Myocyte (in vitro differentiated cells): ENCODE measurements at regions not wholly inside any gene's neighbourhood (a gene's known extent, or its start where the extent isn't known, plus 50 kb on each side); places are given as distances from the start of the nearest gene placed in this dataset.
"Not testable (repeated sequence)": the region's sequence is repeated elsewhere in the genome, so short reads cannot be mapped to it uniquely, and the experiment has no call there.

Experiments used
- DNase-seq: peaks from one replicate; pipeline ENCODE4 v3.0.0-alpha.2; 2012; ENCODE audit warnings: low read depth

DNA sequence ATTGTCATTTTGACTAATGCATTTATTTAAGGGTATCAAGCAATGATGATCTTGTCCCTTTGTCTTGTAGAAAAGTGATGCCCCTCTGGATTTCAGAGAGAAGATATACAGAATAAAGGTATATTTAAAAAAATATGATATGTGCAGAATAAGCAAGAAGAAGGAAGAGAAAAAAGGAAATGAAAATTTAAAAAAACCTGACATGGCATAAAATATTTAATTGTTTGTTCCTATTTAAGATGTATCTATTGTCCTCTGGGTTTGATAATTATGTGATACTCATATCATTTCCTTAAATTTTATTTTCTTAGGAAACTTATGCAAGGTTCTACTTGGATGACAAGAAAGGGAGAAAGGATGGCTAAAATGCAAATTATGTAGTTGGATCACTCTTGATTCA lies 983.7 kb upstream of the CDH6 start:
- no peak for DNase-seq

DNA sequence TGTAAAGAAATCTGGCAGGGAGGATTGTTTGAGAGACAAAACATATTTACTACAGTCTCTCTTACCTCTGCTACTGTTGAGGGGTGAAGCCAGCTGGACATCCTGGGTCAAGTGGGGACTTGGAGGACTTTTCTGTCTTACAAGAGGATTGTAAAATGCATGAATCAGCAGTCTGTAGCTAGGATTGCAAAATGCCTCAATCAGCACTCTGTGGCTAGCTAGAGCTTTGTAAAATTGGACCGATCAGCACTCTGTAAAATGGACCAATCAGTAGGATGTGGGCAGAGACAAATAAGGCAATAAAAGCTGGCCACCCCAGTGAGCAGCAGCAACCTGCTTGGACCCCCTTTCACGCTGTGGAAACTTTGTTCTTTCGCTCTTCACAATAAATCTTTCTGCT lies 995.8 kb upstream of the CDH6 start:
- no peak for DNase-seq

DNA sequence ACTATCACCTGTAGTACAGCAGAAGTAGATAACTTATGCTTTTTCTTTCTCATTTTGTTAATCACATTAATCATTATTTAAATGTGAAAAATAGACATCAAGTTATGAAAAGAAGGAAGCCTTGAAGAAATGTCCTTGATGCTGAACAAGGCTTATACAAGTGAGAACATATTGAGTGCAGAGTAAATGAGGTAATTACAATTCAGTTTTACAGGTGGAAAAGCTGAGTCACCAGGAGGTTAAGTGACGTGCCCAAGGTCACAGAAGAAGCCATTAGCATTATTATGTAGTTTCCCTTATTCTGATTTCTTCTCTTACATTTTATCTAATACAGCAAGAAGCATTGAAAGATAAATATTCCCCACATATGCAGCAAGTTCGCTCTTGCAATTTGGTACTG lies 998.5 kb upstream of the CDH6 start:
- no peak for DNase-seq

DNA sequence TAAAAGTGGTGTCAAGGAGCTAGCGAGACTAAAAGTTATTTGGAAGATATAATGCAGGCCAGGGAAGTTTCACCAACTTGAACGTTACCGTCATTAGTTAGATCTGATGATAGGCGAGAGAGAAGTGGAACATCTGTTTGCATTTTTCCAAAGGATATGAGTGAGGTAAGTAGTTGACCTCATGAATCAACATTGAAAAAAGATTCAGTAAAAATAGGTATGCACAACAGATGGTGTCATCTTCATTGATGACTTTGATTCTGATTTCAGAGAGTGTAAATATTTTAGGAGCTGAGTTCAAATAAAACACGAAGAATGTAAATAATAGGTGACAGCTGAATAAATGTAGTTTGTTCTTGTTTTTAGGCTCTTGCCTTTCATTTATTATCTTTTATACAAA lies 998.9 kb upstream of the CDH6 start:
- no peak for DNase-seq

DNA sequence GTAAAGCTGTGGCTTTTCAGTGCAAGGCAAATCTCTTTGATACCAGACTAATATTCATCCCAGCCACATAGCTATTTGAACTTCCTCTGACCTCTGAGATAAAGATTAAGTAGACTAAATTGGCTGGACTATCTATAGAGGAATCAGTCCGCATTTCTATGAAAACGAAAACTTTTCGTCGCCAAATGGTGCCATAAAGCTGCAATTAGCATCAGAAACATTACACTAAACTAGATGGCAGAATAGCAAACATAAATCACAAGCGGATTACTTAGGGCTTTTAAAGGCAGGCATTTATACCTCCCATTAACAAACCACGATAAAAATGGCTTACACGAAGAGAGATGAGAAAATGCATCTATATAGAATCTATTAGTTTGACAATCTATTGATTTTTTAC lies 1009.7 kb upstream of the CDH6 start:
- DNase-seq, result no peak

DNA sequence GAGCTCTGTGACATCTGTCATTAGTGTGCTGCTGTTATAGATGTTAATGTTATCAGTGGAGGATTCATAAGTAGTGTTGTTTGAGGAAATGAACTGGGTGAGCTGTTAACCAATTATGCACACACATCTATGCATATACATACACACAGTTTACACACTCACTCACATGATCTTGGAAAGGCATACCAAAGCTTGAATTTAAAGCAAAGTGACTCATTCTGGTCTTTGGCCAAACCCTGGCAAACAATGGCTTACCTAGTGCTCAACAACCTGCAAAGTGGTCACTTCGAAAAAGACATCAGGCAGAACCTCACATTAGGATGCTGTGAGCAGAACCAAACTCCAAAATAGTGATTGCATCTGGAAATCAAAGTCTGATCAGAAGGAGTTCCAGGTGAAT lies 1037.3 kb upstream of the CDH6 start:
- no peak for DNase-seq

DNA sequence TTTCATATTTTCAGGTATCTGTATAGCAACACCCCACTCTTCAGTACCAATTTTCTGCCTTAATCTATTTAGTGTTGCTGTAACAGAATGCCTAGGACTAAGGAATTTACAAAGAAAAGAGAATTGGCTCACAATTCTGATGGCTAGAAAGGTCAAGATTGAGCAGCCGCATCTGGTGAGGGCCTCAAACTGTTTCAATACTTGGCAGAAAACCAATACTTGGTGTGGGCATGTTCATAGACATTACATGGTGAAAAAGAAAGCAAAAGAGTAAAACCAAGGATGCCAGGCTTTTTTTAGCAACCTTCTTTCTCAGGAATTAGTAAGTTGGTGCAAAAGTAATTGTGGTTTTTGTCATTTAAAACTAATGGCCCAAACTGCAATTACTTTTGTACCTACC lies 1041.1 kb upstream of the CDH6 start:
- no peak for DNase-seq

DNA sequence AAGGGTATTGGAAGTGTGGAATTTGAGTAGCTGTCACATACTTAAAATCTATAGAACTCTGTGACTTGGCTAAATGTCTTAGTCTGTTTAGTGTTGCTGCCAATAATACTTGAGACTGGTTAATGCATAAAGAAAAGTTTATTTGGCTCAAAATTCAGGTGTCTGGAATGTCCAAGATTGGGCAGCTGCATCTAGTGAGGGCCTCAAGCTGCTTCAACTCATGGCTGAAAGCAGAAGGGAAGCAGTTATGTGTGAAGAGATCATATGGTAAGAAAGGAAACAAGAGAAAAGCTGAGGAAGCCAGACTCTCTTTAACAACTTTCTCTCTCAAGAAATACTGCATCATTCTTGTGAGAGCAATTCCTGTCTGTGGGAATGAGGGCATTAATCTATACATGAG lies 1043.3 kb upstream of the CDH6 start:
- no peak for DNase-seq

DNA sequence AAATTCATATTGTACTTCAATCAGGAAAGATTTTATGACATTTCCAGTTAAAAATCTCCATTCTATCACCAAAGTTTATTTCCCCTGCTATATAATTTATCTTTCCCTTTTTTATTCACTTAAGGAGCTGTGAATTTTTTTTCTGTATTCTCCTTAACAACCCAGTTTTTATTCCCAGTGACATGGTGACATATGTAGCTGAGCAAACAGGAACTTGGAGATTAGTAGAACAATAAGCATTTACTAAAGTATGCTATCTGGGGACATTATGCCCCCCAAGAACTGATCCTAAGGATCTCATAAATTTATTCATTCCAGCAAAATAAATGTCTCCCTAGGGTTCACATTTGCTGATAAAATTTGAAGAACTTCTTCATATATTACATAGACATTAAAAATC lies 1044.0 kb upstream of the CDH6 start:
- DNase-seq, result no peak

DNA sequence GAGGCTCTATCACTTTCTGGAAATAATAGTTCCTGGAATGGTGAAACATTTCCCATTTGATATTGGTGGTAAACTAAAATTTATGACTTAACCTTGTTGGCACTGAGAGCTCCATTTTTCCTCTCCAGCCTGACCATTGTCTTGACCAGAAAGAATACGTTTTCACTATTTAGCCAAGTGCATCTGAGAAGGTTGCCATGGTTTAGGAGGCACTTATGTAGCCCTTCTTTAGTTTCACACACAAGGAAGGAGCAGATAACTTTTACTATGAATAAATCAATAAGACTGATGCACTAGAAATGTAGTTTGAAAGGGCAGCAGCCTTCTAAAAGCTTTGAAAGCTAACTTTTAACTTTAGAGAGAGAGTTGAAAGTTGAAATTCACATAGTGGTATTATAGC lies 1045.5 kb upstream of the CDH6 start:
- DNase-seq, result no peak

DNA sequence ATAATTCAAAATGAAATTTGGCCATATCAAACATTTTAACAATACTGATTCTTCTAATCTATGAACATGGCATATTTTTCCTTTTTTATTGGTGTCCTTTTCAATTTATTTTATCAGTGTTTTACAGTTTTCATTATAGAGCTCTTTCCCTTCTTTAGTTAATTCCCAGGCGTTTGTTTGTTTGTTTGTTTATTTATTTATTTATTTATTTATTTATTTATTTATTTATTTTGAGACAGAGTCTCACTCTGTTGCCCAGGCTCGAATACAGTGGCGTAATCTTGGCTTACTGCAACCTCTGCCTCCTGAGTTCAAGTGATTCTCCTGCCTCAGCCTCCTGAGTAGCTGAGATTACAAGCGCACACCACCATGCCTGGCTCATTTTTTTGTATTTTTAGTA lies 1049.4 kb upstream of the CDH6 start:
- not testable (repeated sequence) for DNase-seq

DNA sequence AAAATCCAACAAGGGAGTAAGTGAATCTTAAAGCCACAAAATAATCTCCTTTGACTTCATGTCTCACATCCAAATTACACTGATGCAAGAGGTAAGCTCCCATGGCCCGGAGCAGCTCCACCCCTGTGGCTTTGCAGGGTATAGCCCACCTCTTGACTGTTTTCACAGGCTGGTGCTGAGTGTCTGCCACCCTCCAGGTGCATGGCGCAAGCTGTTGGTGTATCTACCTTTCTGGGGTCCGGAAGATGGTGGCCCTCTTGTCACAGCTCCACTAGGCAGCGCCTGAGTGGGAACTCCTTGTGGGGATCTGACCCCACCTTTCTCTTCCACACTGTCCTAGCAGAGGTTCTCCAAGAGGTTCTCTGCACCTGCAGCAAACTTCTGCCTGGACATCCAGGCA lies 1051.1 kb upstream of the CDH6 start:
- no peak for DNase-seq

DNA sequence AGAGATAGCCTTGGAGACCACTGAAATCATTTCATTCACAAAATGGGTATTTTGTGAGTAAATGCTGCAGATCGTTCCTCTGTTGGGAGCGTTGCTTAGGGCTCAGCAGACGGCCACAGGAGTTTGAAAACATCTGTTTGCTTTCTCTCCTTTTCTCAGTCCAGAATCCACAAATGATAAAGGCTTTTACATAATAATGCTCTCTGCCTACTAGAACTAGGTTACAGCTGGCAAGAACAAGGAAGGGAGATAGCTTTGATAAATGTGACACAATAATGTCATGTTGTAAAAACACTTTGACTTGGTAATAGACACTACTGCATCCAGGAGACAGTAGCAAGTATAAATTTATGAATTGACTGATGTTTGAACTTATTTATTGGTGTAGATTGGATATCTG lies 1072.4 kb upstream of the CDH6 start:
- no peak for DNase-seq

DNA sequence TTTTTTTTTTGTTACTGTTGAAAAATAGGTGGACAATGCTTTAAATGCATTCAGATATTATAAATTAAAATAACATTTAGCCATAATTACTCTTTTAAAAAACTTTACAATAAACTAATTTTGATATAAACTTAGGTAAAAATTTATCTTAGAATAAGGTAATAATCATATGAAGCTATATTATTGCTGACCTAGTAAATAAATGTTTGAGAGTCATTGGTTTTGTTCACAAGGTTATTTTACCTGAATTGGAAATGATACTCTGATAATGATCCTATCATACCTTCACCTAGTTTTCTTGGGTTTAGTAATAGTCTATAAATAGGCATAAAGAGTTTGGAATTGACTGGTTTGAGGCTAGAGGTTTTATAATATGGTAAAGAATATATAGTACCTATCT lies 1076.4 kb upstream of the CDH6 start:
- no peak for DNase-seq

DNA sequence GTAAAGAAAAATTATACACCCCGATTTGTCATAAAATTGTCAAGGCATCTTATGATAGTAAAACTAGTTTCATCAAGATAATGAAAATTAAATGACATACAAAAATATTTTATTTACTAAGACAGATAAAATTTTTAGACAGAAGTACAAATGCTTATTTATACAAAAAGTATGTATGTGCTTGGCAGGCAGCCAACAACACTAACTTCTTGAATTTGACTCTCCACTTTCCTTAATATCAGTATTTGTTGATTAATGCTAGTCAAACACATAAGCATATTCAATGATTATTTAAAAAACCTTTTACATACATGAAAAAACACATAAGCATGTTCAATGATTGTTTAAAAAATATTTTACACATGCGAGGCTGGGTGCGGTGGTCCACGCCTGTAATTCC lies 1079.9 kb upstream of the CDH6 start:
- DNase-seq, result no peak

DNA sequence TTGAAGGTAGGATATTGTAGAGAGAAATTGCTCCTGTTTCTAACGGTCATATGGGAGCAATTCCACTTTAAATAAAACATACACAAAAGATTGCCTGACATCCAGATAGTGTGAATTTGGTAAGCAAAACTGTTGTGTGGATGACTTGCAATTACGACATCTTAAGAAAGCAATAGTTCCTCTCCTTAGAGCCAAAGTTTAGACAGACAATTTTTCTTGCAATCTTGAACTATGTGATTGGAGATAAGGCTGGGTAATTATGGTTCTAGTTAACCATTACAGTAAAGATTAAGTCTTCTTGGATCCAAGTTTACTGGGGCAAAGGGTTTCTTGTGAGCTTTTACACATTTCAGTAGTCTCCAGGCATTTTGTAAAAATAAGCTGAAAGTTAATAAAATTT lies 1080.6 kb upstream of the CDH6 start:
- no peak for DNase-seq

DNA sequence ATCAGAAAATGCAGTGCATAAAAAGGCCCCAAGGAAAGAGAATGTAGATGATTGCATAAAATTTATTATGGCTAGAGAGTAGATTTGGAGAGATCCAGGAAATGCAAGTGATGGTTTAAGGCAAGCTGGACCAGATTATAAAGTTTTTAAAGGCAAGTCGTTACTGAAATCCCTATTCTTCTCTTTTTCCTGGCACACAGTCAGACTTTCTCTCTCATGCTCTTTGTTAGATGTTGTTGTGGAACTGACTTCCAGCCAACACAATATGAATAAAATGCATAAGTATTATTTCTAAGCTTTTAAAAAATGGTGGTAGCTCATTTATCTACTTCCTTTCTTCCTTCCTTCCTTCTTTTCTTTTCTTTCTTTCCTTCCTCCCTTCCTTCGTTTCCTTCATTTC lies 1085.4 kb upstream of the CDH6 start:
- no peak for DNase-seq

DNA sequence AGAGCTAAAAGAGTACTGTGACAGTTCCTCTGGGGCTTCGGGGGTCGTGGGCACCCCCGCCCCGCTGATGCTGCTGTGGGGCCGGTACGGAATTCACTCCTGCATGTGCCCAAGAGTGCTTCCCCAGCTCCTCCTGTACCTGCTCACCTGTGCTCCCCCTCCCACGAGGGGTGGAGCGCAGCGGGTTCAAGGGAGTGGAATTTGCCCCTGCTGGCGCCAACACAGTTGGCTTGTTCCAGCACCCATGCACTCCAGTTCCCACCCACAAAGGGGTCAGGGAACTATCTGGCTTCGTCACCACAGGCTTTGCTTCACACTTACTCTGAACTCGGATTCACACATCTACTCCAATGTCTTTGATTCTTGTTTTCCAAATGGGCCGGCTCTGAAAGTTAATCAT lies 1086.9 kb upstream of the CDH6 start:
- DNase-seq, result no peak

DNA sequence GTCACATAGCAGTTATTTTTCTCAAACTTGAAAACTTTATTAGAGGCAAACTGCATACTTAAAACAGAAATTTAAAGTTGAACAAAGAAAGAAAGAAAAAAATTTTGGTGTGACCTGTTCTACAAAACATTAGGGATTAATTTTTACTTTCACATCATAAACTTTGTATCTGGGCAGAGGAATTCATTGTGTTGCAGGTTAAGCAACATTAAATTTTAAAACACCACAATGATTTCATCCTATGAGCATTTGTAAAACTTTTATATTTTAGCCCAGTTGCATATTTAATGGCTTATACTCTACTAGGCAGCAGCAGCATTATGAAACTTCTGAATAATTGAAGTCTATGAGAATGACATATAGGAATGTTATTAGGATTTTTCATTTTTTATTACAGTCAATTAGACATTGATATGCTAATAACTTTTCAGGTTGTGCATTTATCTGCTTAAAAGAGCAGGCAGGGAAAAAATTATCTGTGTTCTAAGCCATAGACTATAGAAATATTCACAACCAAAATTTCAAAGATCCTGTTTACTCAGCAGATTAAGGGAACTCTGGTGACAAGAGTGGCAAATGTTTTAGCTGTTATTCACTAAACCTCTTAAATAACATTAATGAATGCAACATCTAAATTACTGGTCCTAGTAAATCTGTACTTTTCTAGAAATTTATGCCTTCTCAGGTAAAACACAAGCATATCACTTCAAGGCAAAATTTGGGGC lies 1088.5 kb upstream of the CDH6 start:
- no peak for DNase-seq

DNA sequence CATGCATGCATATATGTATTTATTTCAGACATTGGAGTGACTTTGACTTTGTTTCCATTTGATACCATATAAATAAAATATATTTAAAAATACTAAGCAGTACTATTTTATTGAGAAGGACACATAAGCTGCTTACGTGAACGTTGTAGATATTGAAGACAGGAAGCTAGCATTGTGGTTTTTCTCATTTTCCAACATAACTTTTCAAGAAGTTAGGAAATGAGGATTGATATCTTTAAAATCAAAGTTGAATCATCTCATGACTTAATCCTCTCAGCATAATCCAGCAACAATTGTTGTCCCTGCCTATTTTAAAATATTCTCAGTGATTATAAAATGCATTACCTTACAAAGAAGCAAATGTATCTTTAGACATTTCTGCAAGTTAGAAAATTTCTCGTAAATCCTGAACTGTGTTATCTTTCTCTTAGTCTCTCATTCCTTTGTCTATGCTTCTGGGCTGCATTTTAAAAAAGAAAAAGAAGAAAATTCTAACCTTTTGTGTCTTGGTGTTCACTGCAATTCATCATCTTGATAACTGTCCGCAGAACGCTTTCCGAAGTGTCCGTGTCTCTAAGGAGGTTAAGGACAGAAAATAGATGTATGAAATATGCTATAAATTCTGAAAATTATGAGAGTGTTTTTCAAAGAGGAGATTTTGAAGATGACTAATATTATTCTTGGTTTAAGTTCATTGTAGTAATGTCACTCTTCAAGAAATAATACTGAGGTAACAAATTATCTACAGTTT lies 1089.9 kb upstream of the CDH6 start:
- no peak for DNase-seq

DNA sequence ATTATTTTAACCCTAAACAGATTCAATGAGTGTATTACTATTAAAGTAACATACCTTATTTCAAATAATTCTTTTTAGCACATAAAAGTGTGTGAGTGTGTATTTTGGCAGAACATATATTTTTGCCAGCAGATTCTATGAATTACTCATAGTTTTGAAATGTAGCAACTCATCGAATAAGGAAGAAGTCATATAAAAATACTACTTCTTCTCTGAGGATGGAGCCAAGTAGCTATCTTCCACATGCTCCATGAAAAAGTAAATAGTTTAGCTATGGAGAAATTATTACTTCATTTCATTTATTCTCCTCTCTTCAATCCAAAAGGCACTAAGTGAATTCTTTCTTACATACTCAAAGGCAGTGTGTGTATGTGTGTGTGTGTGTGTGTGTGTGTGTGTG lies 1090.4 kb upstream of the CDH6 start:
- no peak for DNase-seq

DNA sequence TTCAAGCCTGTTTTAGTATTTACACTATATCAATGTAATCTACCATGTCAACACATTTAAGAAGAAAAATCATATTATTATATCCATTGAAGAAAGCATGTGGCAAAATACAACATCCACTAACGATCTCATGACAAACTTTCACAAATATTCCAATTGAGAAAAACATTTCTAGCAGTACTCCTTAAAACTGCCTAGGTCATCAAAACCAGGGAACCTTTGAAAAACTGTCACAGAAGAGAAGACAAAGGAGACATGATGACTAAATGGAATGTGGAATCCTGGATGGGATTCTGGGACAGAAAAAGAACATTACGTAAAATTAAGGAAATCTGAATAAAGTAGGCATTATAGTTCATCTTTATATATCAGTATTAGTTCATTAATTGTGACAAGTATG lies 1091.3 kb upstream of the CDH6 start:
- no peak for DNase-seq

DNA sequence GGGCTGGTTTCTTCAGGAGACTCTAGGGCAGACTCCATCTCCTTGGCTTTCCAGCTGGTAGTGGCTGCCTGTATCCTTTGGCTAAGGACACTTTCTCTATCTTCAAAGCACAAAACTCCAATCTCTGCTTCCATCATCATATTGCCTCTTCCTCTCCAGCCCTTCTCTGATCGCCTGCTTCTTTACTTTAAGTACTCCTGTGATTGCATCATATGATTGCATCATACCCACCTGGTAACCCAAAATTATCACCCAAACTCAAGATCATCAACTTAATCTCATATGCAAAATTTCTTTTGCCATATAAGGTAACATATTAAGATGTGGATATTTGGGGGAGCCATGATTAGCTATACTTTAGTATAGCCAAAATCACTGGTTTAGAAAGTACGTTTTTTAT lies 1092.6 kb upstream of the CDH6 start:
- no peak for DNase-seq
